ENCODE measurements at regions not wholly inside any gene's neighbourhood (a gene's known extent, or its start where the extent isn't known, plus 50 kb on each side); places are given as distances from the start of the nearest gene placed in this dataset.

DNA sequence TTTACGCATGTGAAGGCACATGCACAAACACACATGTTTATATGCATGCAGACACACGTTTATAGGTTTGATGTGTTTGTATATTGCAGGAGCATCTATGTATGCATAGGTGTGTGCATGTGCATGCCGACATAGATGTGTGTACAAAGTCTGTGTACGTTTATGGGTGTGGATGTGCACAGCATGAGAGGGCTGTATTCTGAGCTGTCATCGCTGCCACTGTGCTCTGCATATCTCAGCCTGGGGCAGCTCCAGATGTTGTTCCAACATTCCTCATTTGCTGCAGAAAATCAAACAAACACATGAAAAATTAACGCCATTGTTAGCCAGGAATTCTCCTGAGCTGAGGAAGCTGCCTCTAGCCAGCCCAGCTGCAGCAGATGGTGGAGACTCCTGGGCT is 132.3 kb upstream of the CSF3R start:
- no peak for DNase-seq
- no peaks in the 10 kb centered on the region for H3K4me1 ChIP-seq
- intact Hi-C loops (cut with DNase I): no loop called here
- no peak overlapping the region for H3K27ac ChIP-seq
- no peaks in the 10 kb centered on the region for H3K9me3 ChIP-seq
- WGBS, 2 donors: 63 to 79% methylated on average over 4 to 6 of the region's 6 CpGs
- no peaks in the 10 kb centered on the region for H3K27me3 ChIP-seq
- H3K4me3 ChIP-seq (replicated peaks in 1 of 3): no peak overlapping the region
- no peaks in the 10 kb centered on the region for H3K36me3 ChIP-seq
- TF ChIP-seq, protein P1, sequence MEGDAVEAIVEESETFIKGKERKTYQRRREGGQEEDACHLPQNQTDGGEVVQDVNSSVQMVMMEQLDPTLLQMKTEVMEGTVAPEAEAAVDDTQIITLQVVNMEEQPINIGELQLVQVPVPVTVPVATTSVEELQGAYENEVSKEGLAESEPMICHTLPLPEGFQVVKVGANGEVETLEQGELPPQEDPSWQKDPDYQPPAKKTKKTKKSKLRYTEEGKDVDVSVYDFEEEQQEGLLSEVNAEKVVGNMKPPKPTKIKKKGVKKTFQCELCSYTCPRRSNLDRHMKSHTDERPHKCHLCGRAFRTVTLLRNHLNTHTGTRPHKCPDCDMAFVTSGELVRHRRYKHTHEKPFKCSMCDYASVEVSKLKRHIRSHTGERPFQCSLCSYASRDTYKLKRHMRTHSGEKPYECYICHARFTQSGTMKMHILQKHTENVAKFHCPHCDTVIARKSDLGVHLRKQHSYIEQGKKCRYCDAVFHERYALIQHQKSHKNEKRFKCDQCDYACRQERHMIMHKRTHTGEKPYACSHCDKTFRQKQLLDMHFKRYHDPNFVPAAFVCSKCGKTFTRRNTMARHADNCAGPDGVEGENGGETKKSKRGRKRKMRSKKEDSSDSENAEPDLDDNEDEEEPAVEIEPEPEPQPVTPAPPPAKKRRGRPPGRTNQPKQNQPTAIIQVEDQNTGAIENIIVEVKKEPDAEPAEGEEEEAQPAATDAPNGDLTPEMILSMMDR (IDR thresholded peaks at IDR 0.05): no peak
- TF ChIP-seq POLR2A (IDR thresholded peaks at IDR 0.05): no peak

DNA sequence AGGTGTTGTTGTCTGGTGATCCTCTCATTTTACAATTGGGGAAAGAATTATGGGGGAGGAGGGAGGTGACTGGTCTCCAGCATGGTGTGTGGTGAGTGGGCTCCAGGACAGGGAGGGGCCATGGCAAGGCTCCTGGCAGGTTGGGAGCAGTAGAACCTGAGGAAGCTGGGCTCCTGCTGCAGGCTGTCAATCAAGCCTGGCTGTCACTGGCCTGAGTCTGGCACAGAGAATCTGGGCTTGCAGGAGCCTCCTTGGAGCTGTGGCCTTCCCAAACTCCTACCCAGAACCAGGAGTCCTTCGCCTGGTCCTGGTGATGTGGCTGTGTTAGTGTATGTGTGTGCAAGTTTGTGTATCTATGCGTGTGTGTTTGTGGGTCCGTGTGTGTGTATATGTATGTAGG is 131.9 kb upstream of the CSF3R start:
- DNase-seq: no peak
- no peaks in the 10 kb centered on the region for H3K4me1 ChIP-seq
- H3K27me3 ChIP-seq: no peaks in the 10 kb centered on the region
- H3K36me3 ChIP-seq: no peaks in the 10 kb centered on the region
- no peaks in the 10 kb centered on the region for H3K9me3 ChIP-seq
- 85% methylated on average over 2 to 3 of the region's 3 CpGs for WGBS, 2 donors
- intact Hi-C loops (cut with DNase I): no loop called here
- H3K27ac ChIP-seq: no peak overlapping the region
- no peak overlapping the region for H3K4me3 ChIP-seq (replicated peaks in 1 of 3)
- TF ChIP-seq POLR2A (IDR thresholded peaks at IDR 0.05): no peak
- TF ChIP-seq, protein P1 (IDR thresholded peaks at IDR 0.05): no peak

DNA sequence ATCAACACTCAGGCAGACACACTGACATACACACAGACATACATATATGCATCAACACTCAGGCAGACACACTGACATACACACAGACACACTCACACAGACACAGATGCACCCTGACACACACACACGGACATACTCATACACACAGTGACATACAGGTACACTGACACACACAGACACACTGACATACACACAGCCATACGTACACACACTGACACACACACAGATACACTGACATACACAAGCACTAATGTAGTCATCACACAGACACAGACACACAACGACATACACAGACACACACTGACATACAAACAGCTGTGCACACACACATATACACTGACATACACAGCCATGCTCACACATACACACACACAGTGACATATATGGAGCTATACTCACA is 131.0 kb upstream of the CSF3R start:
- TF ChIP-seq POLR2A (IDR thresholded peaks at IDR 0.05): no peak
- TF ChIP-seq, protein P1 (IDR thresholded peaks at IDR 0.05): no peak
- intact Hi-C loops (cut with DNase I): no loop called here
- no peaks in the 10 kb centered on the region for H3K27me3 ChIP-seq
- no peak overlapping the region for H3K27ac ChIP-seq
- WGBS, 2 donors: 77% methylated on average over 3 of the region's 3 CpGs
- DNase-seq: no peak
- no peak overlapping the region for H3K4me3 ChIP-seq (replicated peaks in 1 of 3)
- no peaks in the 10 kb centered on the region for H3K9me3 ChIP-seq
- H3K4me1 ChIP-seq: no peaks in the 10 kb centered on the region
- H3K36me3 ChIP-seq: no peaks in the 10 kb centered on the region

DNA sequence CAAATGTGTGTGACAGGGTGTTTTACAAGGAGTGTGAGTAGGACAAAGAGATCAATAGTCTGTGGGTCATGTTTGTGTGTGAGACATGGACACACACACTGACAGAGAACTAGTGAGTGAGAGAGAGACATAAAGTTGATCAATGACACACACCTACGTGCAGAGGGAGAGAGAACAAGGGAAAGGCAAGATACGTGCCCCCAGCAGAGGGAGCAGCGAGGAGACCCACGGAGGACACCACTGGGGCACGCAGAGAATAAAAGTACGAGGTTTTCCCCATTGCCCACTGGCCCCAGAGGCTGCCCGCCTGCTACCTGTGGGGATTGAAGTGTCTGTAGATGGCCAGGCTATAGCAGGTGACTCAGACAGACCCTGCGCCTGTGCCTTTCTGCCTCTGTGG is 130.2 kb upstream of the CSF3R start:
- H3K36me3 ChIP-seq: no peaks in the 10 kb centered on the region
- no peak for TF ChIP-seq POLR2A (IDR thresholded peaks at IDR 0.05)
- TF ChIP-seq, protein P1 (IDR thresholded peaks at IDR 0.05): no peak
- no peaks in the 10 kb centered on the region for H3K27me3 ChIP-seq
- 39 to 46% methylated on average over 8 of the region's 8 CpGs for WGBS, 2 donors
- no peak overlapping the region for H3K4me3 ChIP-seq (replicated peaks in 1 of 3)
- H3K9me3 ChIP-seq: no peaks in the 10 kb centered on the region
- intact Hi-C loops (cut with DNase I): no loop called here
- DNase-seq: no peak
- H3K4me1 ChIP-seq: no peaks in the 10 kb centered on the region
- H3K27ac ChIP-seq: no peak overlapping the region

DNA sequence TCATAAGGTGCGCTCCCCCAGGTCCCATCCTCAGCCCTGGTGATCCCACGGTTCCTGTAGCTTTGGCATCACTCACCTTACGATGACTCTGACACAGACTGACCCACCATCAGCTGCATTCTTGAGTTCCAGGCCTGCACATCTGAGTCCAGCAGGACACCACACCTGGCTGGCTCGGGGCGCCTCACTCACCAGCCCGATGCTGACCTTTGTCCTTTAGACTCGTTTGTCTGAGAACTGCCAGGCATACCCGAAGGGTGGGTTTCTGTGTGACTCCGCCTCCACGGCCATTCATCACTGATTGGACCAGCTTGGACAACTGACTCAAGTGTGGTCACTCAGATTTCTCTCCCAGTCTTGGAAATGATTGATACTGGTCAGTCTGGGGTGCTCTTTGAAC is 129.4 kb upstream of the CSF3R start:
- no peak for DNase-seq
- Histone ChIP-seq H3K27me3 (no peaks in the 10 kb centered on the region), H3K4me1 (no peaks in the 10 kb centered on the region), H3K27ac (no peak overlapping the region), H3K36me3 (no peaks in the 10 kb centered on the region), H3K4me3 (replicated peaks in 1 of 3) (no peak overlapping the region), H3K9me3 (no peaks in the 10 kb centered on the region)
- TF ChIP-seq, protein P1 (IDR thresholded peaks at IDR 0.05): no peak
- TF ChIP-seq POLR2A (IDR thresholded peaks at IDR 0.05): no peak
- intact Hi-C loops (cut with DNase I): no loop called here
- WGBS, 2 donors: 75 to 77% methylated on average over 10 of the region's 10 CpGs
